ENCODE measurements at regions not wholly inside any gene's neighbourhood (a gene's known extent, or its start where the extent isn't known, plus 50 kb on each side); places are given as distances from the start of the nearest gene placed in this dataset.

DNA sequence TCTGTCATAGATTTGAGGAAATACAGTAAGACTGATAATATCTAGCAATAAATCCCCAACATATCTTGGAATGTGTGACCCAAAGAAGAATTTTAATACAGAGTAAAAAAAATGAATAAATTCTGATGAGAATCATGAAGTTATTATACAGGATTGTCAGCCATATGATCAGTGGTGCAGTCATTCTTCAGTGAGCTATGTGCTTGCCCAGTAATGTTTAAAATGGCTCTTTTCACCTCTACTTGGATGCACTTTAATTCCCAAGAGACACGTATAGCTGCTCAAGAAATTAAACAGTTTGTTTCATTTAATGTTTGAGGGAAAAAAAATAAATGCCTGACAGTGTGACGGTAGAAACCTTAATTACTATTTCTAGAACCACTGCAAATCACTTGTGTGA, 215.3 kb upstream of the FAM174A start:
- Histone ChIP-seq H3K36me3 (replicated peaks in 1 of 2; ENCODE audit: control insufficient read depth in 1 of 2, insufficient read depth in 2 of 2, low read length in 1 of 2) (no peaks in the 10 kb centered on the region), H3K4me3 (ENCODE audit: low read depth in 2 of 2, low read length in 1 of 2) (no peak overlapping the region), H3K9me3 (no peaks in the 10 kb centered on the region), H3K9me2 (no peaks in the 10 kb centered on the region), H2AFZ (ENCODE audit: low read depth) (no peak overlapping the region), H3K27me3 (ENCODE audit: insufficient read depth) (no peaks in the 10 kb centered on the region), H3K9ac (no peak overlapping the region), H3K27ac (ENCODE audit: low read depth in 2 of 2, low read length in 1 of 2) (no peak overlapping the region), H3K79me2 (ENCODE audit: insufficient read depth) (no peaks in the 10 kb centered on the region), H3K4me1 (ENCODE audit: control insufficient read depth in 1 of 2, insufficient read depth in 2 of 2, low read depth in 1 of 2, low read length in 1 of 2) (no peaks in the 10 kb centered on the region), H4K20me1 (ENCODE audit: insufficient read depth) (no peaks in the 10 kb centered on the region), H3K4me2 (no peak overlapping the region), H3F3A (replicated peaks; ENCODE audit: insufficient read depth) (no peaks in the 10 kb centered on the region)
- ChIA-PET CTCF (no interaction called here), POLR2A (no interaction called here)
- TF ChIP-seq NRF1 (IDR thresholded peaks at IDR 0.05; ENCODE audit: low read depth, low read length) (no peak), SMC3 (IDR thresholded peaks at IDR 0.05; ENCODE audit: low read depth, low read length) (no peak), POLR2AphosphoS5 (IDR thresholded peaks at IDR 0.05; ENCODE audit: low read depth, low read length) (no peak), REST (IDR thresholded peaks at IDR 0.05; ENCODE audit: low read depth, low read length) (no peak), SIN3A (IDR thresholded peaks at IDR 0.05; ENCODE audit: borderline replicate concordance, low read depth, low read length) (no peak), EZH2phosphoT487 (IDR thresholded peaks at IDR 0.05; ENCODE audit: borderline replicate concordance, low read depth) (no peak), YY1 (IDR thresholded peaks at IDR 0.05; ENCODE audit: low read depth) (no peak), RAD21 (IDR thresholded peaks at IDR 0.05; ENCODE audit: low read length) (no peak), GABPA (IDR thresholded peaks at IDR 0.05; ENCODE audit: low read depth) (no peak), RXRA (IDR thresholded peaks at IDR 0.05; ENCODE audit: borderline replicate concordance, low read depth) (no peak)
- TF ChIP-seq, protein P1, sequence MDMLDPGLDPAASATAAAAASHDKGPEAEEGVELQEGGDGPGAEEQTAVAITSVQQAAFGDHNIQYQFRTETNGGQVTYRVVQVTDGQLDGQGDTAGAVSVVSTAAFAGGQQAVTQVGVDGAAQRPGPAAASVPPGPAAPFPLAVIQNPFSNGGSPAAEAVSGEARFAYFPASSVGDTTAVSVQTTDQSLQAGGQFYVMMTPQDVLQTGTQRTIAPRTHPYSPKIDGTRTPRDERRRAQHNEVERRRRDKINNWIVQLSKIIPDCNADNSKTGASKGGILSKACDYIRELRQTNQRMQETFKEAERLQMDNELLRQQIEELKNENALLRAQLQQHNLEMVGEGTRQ (IDR thresholded peaks at IDR 0.05; ENCODE audit: borderline replicate concordance, low read depth, low read length) = no peak
- TF ChIP-seq, protein P2, sequence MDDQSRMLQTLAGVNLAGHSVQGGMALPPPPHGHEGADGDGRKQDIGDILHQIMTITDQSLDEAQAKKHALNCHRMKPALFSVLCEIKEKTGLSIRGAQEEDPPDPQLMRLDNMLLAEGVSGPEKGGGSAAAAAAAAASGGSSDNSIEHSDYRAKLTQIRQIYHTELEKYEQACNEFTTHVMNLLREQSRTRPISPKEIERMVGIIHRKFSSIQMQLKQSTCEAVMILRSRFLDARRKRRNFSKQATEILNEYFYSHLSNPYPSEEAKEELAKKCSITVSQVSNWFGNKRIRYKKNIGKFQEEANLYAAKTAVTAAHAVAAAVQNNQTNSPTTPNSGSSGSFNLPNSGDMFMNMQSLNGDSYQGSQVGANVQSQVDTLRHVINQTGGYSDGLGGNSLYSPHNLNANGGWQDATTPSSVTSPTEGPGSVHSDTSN (IDR thresholded peaks at IDR 0.05) = no peak
- 1% methylated on average over 2 of the region's 2 CpGs for WGBS (ENCODE audit: low lambda C conversion rate)
- DNase-seq = no peak

GRCh38 chr5:100313657-100314056, 221.5 kb upstream of the FAM174A start:
- ChIA-PET CTCF (no interaction called here), POLR2A (no interaction called here)
- Histone ChIP-seq H4K20me1 (ENCODE audit: insufficient read depth) (no peaks in the 10 kb centered on the region), H3K9me2 (no peaks in the 10 kb centered on the region), H3K4me3 (ENCODE audit: low read depth in 2 of 2, low read length in 1 of 2) (no peak overlapping the region), H3K27ac (ENCODE audit: low read depth in 2 of 2, low read length in 1 of 2) (no peak overlapping the region), H3K9ac (no peak overlapping the region), H3K79me2 (ENCODE audit: insufficient read depth) (no peaks in the 10 kb centered on the region), H3F3A (replicated peaks; ENCODE audit: insufficient read depth) (no peaks in the 10 kb centered on the region), H3K4me2 (no peak overlapping the region), H3K36me3 (replicated peaks in 1 of 2; ENCODE audit: control insufficient read depth in 1 of 2, insufficient read depth in 2 of 2, low read length in 1 of 2) (no peaks in the 10 kb centered on the region), H3K4me1 (ENCODE audit: control insufficient read depth in 1 of 2, insufficient read depth in 2 of 2, low read depth in 1 of 2, low read length in 1 of 2) (no peaks in the 10 kb centered on the region), H3K27me3 (ENCODE audit: insufficient read depth) (no peaks in the 10 kb centered on the region), H2AFZ (ENCODE audit: low read depth) (no peak overlapping the region), H3K9me3 (no peaks in the 10 kb centered on the region)
- DNase-seq = no peak
- WGBS (ENCODE audit: low lambda C conversion rate) = 11% methylated on average over 1 of the region's 1 CpG
- TF ChIP-seq YY1 (IDR thresholded peaks at IDR 0.05; ENCODE audit: low read depth) (no peak), EZH2phosphoT487 (IDR thresholded peaks at IDR 0.05; ENCODE audit: borderline replicate concordance, low read depth) (no peak), FOSL2 (IDR thresholded peaks at IDR 0.05; ENCODE audit: borderline replicate concordance, low read depth) (no peak), REST (IDR thresholded peaks at IDR 0.05; ENCODE audit: low read depth, low read length) (no peak)
- TF ChIP-seq, protein P3, sequence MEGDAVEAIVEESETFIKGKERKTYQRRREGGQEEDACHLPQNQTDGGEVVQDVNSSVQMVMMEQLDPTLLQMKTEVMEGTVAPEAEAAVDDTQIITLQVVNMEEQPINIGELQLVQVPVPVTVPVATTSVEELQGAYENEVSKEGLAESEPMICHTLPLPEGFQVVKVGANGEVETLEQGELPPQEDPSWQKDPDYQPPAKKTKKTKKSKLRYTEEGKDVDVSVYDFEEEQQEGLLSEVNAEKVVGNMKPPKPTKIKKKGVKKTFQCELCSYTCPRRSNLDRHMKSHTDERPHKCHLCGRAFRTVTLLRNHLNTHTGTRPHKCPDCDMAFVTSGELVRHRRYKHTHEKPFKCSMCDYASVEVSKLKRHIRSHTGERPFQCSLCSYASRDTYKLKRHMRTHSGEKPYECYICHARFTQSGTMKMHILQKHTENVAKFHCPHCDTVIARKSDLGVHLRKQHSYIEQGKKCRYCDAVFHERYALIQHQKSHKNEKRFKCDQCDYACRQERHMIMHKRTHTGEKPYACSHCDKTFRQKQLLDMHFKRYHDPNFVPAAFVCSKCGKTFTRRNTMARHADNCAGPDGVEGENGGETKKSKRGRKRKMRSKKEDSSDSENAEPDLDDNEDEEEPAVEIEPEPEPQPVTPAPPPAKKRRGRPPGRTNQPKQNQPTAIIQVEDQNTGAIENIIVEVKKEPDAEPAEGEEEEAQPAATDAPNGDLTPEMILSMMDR (IDR thresholded peaks at IDR 0.05) = no peak

Measured in SK-N-SH (cell line).